Panc1 (cell line): ENCODE measurements at regions not wholly inside any gene's neighbourhood (a gene's known extent, or its start where the extent isn't known, plus 50 kb on each side); places are given as distances from the start of the nearest gene placed in this dataset.

Experiments
- ATAC-seq: fragments of 200-7000 bp; cut with Tn5 transposase; 2 replicates; pipeline ENCODE4 v1.9.1; 2020; ENCODE audit warnings: mild to moderate bottlenecking, moderate library complexity
- BruUV-seq: library from RNA; stranded (reverse); fragments of 400-500 nt; replicated peaks from 2 replicates; lab custom pipeline; 2021; lab: Mats Ljungman, UMichigan
- CTCF ChIA-PET: fragments of 300-600 bp; sonication (Branson Sonifier 250); formaldehyde crosslinking; loops from one replicate; lab custom pipeline; 2022; ENCODE audit warnings: antibody characterized with exemption; lab: Charles Lee
- POLR2A ChIA-PET: fragments of 300-600 bp; sonication (Branson Sonifier 250); formaldehyde crosslinking; loops from one replicate; lab custom pipeline; 2022; ENCODE audit warnings: antibody characterized with exemption; lab: Charles Lee
- DNase-seq: peaks from one replicate; pipeline ENCODE4 v3.0.0-alpha.2; 2010; ENCODE audit warnings: low read depth, low spot score
- H3K27ac ChIP-seq: 2 replicates; pipeline ENCODE4 v1.5.1; 2011; ENCODE audit warnings: mild to moderate bottlenecking, low read length, inconsistent platforms
- H3K27me3 ChIP-seq: fragments of 200-500 bp; sonication (Bioruptor generic); 2 replicates; pipeline ENCODE4 v1.6.0; 2014; ENCODE audit warnings: low read length, inconsistent platforms; ENCODE audit not compliant: control insufficient read depth, insufficient read depth
- H3K36me3 ChIP-seq: fragments of 200-500 bp; sonication (Bioruptor generic); 2 replicates; pipeline ENCODE4 v1.5.1; 2014; ENCODE audit warnings: inconsistent platforms, mild to moderate bottlenecking, low read length, moderate library complexity; ENCODE audit not compliant: control insufficient read depth, insufficient read depth
- H3K4me1 ChIP-seq: 2 replicates; pipeline ENCODE4 v1.5.1; 2011; ENCODE audit warnings: inconsistent platforms, mild to moderate bottlenecking, low read length, moderate library complexity; ENCODE audit not compliant: control insufficient read depth, insufficient read depth
- H3K4me3 ChIP-seq, 2 experiments: 2 replicates each; pipeline ENCODE4 v1.5.1; 2011 to 2012; ENCODE audit warnings: low read depth in 2 of 2, low read length in 2 of 2, mild to moderate bottlenecking in 2 of 2, inconsistent platforms in 1 of 2, moderate library complexity in 1 of 2
- H3K9me3 ChIP-seq: fragments of 200-500 bp; sonication (Bioruptor generic); 2 replicates; pipeline ENCODE4 v1.5.1; 2014; ENCODE audit warnings: low read depth, mild to moderate bottlenecking, inconsistent platforms, low read length, moderate library complexity; ENCODE audit not compliant: control insufficient read depth, insufficient read depth
- POLR2AphosphoS5 ChIP-seq: IDR thresholded peaks from 2 replicates; pipeline ENCODE4 v1.6.1; 2012; ENCODE audit warnings: mild to moderate bottlenecking, low read depth, low read length, moderate library complexity
- SIN3A ChIP-seq: IDR thresholded peaks from 2 replicates; pipeline ENCODE4 v1.6.1; 2012; ENCODE audit warnings: low read depth, mild to moderate bottlenecking, low read length, moderate library complexity, borderline replicate concordance; ENCODE audit not compliant: insufficient read depth
- TCF7L2 ChIP-seq: IDR thresholded peaks from 2 replicates; pipeline ENCODE4 v1.6.1; 2011; ENCODE audit warnings: mild to moderate bottlenecking, low read depth, low read length, inconsistent platforms
- in situ Hi-C: cut with HindIII; loops from 2 replicates; pipeline ENCODE4 v1.10.0; 2016; ENCODE audit warnings: low sequenced_read_pairs, low pct_unique_long_range_greater_than_20kb
- intact Hi-C: fragments of 100-400 bp; cut with micrococcal nuclease; formaldehyde crosslinking; loops from one replicate; pipeline ENCODE4 v1.10.0; 2022; ENCODE audit not compliant: unreplicated experiment
- TF ChIP-seq, protein P1 (sequence below), 2 experiments: IDR thresholded peaks; 2 replicates each; pipeline ENCODE4 v1.6.1; 2011 to 2012; ENCODE audit warnings: low read depth in 2 of 2, control low read depth in 1 of 2, low read length in 1 of 2, mild to moderate bottlenecking in 1 of 2, moderate library complexity in 1 of 2; ENCODE audit not compliant: insufficient read depth in 1 of 2
- TF ChIP-seq, protein P2 (sequence below): fragments of 450-650 bp; IDR thresholded peaks from 2 replicates; pipeline ENCODE4 v1.5.1; 2017; ENCODE audit warnings: mild to moderate bottlenecking

DNA sequence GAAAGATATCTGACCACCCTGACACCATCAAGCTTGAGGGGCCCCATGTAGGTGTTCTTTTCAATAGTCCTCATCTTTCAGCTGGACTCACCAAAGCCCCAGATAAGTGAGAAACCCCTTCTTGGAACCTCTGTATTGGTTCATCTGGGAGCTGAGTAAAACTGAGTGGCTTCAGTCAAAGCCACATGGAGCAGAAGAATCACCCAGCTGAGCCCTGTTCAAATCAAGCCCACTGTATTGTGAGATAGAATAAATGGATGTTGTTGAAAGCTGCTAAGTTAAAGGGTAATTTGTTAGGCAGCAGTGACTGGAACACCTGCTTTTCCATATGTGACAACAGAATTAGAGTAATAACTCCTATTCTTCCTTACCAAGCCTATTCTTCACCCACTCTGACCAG, 64.8 kb upstream of the SDK1 start:
- DNase-seq (no peak), ATAC-seq (no peak)
- TF ChIP-seq, protein P1, sequence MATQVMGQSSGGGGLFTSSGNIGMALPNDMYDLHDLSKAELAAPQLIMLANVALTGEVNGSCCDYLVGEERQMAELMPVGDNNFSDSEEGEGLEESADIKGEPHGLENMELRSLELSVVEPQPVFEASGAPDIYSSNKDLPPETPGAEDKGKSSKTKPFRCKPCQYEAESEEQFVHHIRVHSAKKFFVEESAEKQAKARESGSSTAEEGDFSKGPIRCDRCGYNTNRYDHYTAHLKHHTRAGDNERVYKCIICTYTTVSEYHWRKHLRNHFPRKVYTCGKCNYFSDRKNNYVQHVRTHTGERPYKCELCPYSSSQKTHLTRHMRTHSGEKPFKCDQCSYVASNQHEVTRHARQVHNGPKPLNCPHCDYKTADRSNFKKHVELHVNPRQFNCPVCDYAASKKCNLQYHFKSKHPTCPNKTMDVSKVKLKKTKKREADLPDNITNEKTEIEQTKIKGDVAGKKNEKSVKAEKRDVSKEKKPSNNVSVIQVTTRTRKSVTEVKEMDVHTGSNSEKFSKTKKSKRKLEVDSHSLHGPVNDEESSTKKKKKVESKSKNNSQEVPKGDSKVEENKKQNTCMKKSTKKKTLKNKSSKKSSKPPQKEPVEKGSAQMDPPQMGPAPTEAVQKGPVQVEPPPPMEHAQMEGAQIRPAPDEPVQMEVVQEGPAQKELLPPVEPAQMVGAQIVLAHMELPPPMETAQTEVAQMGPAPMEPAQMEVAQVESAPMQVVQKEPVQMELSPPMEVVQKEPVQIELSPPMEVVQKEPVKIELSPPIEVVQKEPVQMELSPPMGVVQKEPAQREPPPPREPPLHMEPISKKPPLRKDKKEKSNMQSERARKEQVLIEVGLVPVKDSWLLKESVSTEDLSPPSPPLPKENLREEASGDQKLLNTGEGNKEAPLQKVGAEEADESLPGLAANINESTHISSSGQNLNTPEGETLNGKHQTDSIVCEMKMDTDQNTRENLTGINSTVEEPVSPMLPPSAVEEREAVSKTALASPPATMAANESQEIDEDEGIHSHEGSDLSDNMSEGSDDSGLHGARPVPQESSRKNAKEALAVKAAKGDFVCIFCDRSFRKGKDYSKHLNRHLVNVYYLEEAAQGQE (IDR thresholded peaks at IDR 0.05; ENCODE audit: insufficient read depth in 1 of 2, low read depth in 2 of 2, low read length in 1 of 2), result no peak
- TF ChIP-seq, protein P2, sequence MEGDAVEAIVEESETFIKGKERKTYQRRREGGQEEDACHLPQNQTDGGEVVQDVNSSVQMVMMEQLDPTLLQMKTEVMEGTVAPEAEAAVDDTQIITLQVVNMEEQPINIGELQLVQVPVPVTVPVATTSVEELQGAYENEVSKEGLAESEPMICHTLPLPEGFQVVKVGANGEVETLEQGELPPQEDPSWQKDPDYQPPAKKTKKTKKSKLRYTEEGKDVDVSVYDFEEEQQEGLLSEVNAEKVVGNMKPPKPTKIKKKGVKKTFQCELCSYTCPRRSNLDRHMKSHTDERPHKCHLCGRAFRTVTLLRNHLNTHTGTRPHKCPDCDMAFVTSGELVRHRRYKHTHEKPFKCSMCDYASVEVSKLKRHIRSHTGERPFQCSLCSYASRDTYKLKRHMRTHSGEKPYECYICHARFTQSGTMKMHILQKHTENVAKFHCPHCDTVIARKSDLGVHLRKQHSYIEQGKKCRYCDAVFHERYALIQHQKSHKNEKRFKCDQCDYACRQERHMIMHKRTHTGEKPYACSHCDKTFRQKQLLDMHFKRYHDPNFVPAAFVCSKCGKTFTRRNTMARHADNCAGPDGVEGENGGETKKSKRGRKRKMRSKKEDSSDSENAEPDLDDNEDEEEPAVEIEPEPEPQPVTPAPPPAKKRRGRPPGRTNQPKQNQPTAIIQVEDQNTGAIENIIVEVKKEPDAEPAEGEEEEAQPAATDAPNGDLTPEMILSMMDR, result no peak
- TF ChIP-seq TCF7L2 (no peak), SIN3A (no peak), POLR2AphosphoS5 (no peak)
- H3K27me3 ChIP-seq, result no peaks in the 10 kb centered on the region
- intact Hi-C loops (no loop called here), in situ Hi-C loops (no loop called here)
- H3K27ac ChIP-seq, result no peak overlapping the region
- H3K9me3 ChIP-seq, result peaks cover 17% of the 10 kb centered on the region; the same call in 1 of the 2 replicates
- no TSS peak for BruUV-seq
- H3K36me3 ChIP-seq, result no peaks in the 10 kb centered on the region
- CTCF ChIA-PET, result no interaction called here
- H3K4me1 ChIP-seq, result no peaks in the 10 kb centered on the region; the same call in 1 of the 2 replicates
- no peak overlapping the region for H3K4me3 ChIP-seq
- POLR2A ChIA-PET, result interaction anchor here (0.6 to 1.2 kb wide), 2 partner anchors 54 to 1188 kb away, joined by 4 to 8 read pairs; no protein-coding TSS in a partner anchor

DNA sequence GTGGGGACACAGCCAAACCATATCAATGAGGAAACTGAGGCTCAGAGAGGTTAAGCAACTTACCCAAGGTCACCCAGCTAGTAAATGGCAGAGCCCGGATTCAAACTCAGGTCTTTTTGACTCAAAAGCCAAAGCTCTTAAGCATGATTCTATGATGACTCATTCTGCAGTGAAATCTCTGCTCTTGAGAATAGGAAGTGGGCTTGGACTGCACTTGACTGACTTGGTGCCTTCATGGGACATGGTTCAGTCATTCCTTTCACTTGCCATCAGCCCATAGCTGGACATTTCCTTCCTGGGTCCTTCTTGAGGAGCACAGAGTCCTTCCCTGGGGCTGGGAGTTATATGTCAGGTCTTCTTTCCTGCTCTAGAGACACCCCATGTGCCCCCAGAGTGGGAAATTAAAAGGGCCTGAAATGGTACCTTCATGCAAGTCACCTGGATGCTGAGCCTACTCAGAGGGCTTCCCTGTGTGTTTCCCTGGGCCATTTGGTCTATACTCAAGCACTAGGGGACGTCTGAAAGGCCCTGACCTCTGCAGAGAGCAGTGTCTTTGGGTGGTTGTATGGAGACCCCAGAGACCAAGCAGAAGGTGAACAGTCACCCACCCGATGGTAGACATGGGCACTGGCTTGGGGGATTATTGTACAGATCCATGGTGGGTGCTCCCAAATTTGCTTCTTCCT, 62.4 kb upstream of the SDK1 start:
- no TSS peak for BruUV-seq
- peaks cover 17% of the 10 kb centered on the region for H3K4me1 ChIP-seq
- H3K4me3 ChIP-seq, result no peak overlapping the region
- intact Hi-C loops (no loop called here), in situ Hi-C loops (no loop called here)
- TF ChIP-seq, protein P1 (IDR thresholded peaks at IDR 0.05; ENCODE audit: insufficient read depth in 1 of 2, low read depth in 2 of 2, low read length in 1 of 2), result no peak
- no peak for TF ChIP-seq TCF7L2
- no peak for TF ChIP-seq SIN3A
- TF ChIP-seq, protein P2, result no peak
- TF ChIP-seq POLR2AphosphoS5, result no peak
- ATAC-seq (no peak), DNase-seq (no peak)
- H3K27me3 ChIP-seq, result no peaks in the 10 kb centered on the region
- H3K27ac ChIP-seq, result peak overlapping the region; percentile 15; the same call in 1 of the 2 replicates
- POLR2A ChIA-PET, result no interaction called here
- peaks cover 17% of the 10 kb centered on the region; the same call in 1 of the 2 replicates for H3K9me3 ChIP-seq
- no peaks in the 10 kb centered on the region for H3K36me3 ChIP-seq
- CTCF ChIA-PET, result no interaction called here
